Suprapubic skin (tissue), 4 donors: ENCODE measurements at regions not wholly inside any gene's neighbourhood (a gene's known extent, or its start where the extent isn't known, plus 50 kb on each side); places are given as distances from the start of the nearest gene placed in this dataset.

ENCODE experiments used
- POLR2A ChIP-seq, 2 donors: fragments of 450-650 bp; IDR thresholded peaks; one replicate each; pipeline ENCODE4 v1.6.1; 2017; ENCODE audit warnings: antibody characterized with exemption in 2 of 2, mild to moderate bottlenecking in 2 of 2, moderate library complexity in 2 of 2
- POLR2AphosphoS5 ChIP-seq, 3 donors: sonication (generic); formaldehyde crosslinking; IDR thresholded peaks; one replicate each; pipeline ENCODE4 v1.6.1; 2017; ENCODE audit warnings: antibody characterized with exemption in 3 of 3
- TF ChIP-seq, protein P1 (sequence below), 2 donors: fragments of 200-600 bp in 1 of 2; fragments of 450-650 bp in 1 of 2; sonication (generic) in 1 of 2; IDR thresholded peaks; one replicate each; pipeline ENCODE4 v1.5.1; 2016 to 2019; ENCODE audit warnings: antibody characterized with exemption in 2 of 2, mild to moderate bottlenecking in 1 of 2, moderate library complexity in 1 of 2

DNA sequence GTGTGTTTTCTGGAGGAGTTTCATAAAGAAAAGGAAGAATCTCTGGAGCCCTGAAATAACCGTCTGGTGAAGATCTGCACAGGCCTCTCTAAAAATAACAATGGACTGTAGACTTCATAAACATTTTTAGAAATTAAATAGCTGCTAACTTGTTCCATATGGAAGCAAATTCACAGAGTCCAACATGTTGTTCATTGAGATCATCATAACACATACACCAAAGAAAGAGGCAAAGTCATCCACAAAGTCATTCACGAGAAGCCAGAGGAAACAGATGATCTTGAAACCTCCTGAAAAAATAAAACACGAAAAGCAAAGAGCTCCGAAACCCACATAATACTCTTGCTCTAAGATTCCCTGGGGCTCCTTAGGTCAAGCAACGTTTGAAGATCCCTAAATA, 347.8 kb downstream of the EFNA5 start:
- TF ChIP-seq, protein P1, sequence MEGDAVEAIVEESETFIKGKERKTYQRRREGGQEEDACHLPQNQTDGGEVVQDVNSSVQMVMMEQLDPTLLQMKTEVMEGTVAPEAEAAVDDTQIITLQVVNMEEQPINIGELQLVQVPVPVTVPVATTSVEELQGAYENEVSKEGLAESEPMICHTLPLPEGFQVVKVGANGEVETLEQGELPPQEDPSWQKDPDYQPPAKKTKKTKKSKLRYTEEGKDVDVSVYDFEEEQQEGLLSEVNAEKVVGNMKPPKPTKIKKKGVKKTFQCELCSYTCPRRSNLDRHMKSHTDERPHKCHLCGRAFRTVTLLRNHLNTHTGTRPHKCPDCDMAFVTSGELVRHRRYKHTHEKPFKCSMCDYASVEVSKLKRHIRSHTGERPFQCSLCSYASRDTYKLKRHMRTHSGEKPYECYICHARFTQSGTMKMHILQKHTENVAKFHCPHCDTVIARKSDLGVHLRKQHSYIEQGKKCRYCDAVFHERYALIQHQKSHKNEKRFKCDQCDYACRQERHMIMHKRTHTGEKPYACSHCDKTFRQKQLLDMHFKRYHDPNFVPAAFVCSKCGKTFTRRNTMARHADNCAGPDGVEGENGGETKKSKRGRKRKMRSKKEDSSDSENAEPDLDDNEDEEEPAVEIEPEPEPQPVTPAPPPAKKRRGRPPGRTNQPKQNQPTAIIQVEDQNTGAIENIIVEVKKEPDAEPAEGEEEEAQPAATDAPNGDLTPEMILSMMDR (IDR thresholded peaks at IDR 0.05): no peak
- TF ChIP-seq POLR2A (IDR thresholded peaks at IDR 0.05) (no peak), POLR2AphosphoS5 (IDR thresholded peaks at IDR 0.05) (no peak)
